H1 (cell line): ENCODE measurements at regions not wholly inside any gene's neighbourhood (a gene's known extent, or its start where the extent isn't known, plus 50 kb on each side); places are given as distances from the start of the nearest gene placed in this dataset.

Experiments used
- CREB1 ChIP-seq: IDR thresholded peaks from 2 replicates; pipeline ENCODE4 v1.6.1; 2012; ENCODE audit warnings: inconsistent platforms
- EP300 ChIP-seq, 2 experiments: IDR thresholded peaks; 1 replicate in 1 of 2; 2 replicates in 1 of 2; pipeline ENCODE4 v1.6.1; 2011 to 2012; ENCODE audit warnings: low read depth in 2 of 2, low read length in 2 of 2, mild to moderate bottlenecking in 2 of 2, borderline replicate concordance in 1 of 2, inconsistent platforms in 1 of 2, moderate library complexity in 1 of 2
- FOSL1 ChIP-seq: IDR thresholded peaks from 2 replicates; pipeline ENCODE4 v1.6.1; 2011; ENCODE audit warnings: mild to moderate bottlenecking, low read depth, low read length, moderate library complexity; ENCODE audit not compliant: insufficient read depth
- JUND ChIP-seq: IDR thresholded peaks from 2 replicates; pipeline ENCODE4 v1.6.1; 2011; ENCODE audit warnings: mild to moderate bottlenecking, improper control_type of control experiment, low read length
- KDM1A ChIP-seq: fragments of 200-600, 300-600 bp; sonication (generic); IDR thresholded peaks from 2 replicates; pipeline ENCODE4 v1.7.1; 2016; ENCODE audit warnings: mild to moderate bottlenecking, low read length, borderline replicate concordance
- POLR2A ChIP-seq, 2 experiments: IDR thresholded peaks; 1 replicate in 1 of 2; 2 replicates in 1 of 2; pipeline ENCODE4 v1.6.1; 2011; ENCODE audit warnings: low read depth in 2 of 2, low read length in 2 of 2, mild to moderate bottlenecking in 2 of 2; ENCODE audit errors: control extremely low read depth in 1 of 2
- POLR2AphosphoS5 ChIP-seq: IDR thresholded peaks from 2 replicates; pipeline ENCODE4 v1.6.1; 2011; ENCODE audit warnings: low read depth, low read length
- POU5F1 ChIP-seq: IDR thresholded peaks from 2 replicates; pipeline ENCODE4 v1.6.1; 2011; ENCODE audit warnings: low read depth, mild to moderate bottlenecking, low read length, moderate library complexity
- RAD21 ChIP-seq, 2 experiments: IDR thresholded peaks in 1 of 2; conservative IDR thresholded peaks in 1 of 2; 2 replicates each; pipeline ENCODE4 v1.6.1; 2011; ENCODE audit warnings: low read depth in 2 of 2, low read length in 2 of 2, improper control_type of control experiment in 1 of 2, inconsistent platforms in 1 of 2, mild to moderate bottlenecking in 1 of 2, moderate library complexity in 1 of 2
- RBBP5 ChIP-seq: IDR thresholded peaks from 2 replicates; pipeline ENCODE4 v1.7.1; 2012; ENCODE audit warnings: low read depth, mild to moderate bottlenecking, inconsistent platforms, low read length, moderate library complexity, borderline replicate concordance
- TF ChIP-seq, protein P1 (sequence below), 3 experiments: IDR thresholded peaks; 1 replicate in 2 of 3; 2 replicates in 1 of 3; pipeline versions ENCODE4 v1.5.1 to v1.6.1; 2011; ENCODE audit warnings: low read length in 3 of 3, mild to moderate bottlenecking in 3 of 3, inconsistent platforms in 2 of 3, low read depth in 1 of 3, moderate library complexity in 1 of 3; ENCODE audit not compliant: insufficient read depth in 1 of 3; ENCODE audit errors: control extremely low read depth in 1 of 3

DNA sequence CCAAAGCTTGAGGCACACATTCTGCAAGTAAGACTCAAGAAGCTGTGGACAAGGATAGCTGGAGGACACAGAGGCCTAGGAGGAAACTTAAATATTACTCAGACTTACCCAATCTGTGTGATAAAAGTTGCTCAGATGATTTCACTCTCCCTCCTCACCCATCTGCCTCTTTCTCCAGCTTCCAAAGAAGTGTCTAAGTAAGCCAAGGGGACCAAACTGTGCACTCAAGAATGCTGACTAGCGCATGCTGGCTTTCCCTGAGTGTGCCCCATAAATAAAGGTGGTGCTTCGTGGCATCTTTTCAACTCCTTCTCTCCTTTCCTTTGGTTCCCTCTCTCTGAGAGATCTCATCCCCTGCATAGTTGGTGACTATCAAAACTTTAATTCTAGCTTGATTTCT lies 211.0 kb upstream of the LMCD1 start:
- TF ChIP-seq POLR2AphosphoS5 (no peak), JUND (no peak), POLR2A (IDR thresholded peaks at IDR 0.05; ENCODE audit: control extremely low read depth in 1 of 2, low read depth in 2 of 2, low read length in 2 of 2) (no peak), KDM1A (no peak), EP300 (IDR thresholded peaks at IDR 0.05; ENCODE audit: borderline replicate concordance in 1 of 2, low read depth in 2 of 2, low read length in 2 of 2) (no peak), FOSL1 (no peak), RBBP5 (no peak), RAD21 (IDR thresholded peaks at IDR 0.05 in 1 of 2, conservative IDR thresholded peaks at IDR 0.05 in 1 of 2; ENCODE audit: low read depth in 2 of 2, low read length in 2 of 2) (no peak), CREB1 (no peak), POU5F1 (no peak)
- TF ChIP-seq, protein P1, sequence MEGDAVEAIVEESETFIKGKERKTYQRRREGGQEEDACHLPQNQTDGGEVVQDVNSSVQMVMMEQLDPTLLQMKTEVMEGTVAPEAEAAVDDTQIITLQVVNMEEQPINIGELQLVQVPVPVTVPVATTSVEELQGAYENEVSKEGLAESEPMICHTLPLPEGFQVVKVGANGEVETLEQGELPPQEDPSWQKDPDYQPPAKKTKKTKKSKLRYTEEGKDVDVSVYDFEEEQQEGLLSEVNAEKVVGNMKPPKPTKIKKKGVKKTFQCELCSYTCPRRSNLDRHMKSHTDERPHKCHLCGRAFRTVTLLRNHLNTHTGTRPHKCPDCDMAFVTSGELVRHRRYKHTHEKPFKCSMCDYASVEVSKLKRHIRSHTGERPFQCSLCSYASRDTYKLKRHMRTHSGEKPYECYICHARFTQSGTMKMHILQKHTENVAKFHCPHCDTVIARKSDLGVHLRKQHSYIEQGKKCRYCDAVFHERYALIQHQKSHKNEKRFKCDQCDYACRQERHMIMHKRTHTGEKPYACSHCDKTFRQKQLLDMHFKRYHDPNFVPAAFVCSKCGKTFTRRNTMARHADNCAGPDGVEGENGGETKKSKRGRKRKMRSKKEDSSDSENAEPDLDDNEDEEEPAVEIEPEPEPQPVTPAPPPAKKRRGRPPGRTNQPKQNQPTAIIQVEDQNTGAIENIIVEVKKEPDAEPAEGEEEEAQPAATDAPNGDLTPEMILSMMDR (IDR thresholded peaks at IDR 0.05; ENCODE audit: control extremely low read depth in 1 of 3, insufficient read depth in 1 of 3, low read depth in 1 of 3, low read length in 3 of 3) = no peak
